AG08396 (cell line): ENCODE measurements at regions not wholly inside any gene's neighbourhood (a gene's known extent, or its start where the extent isn't known, plus 50 kb on each side); places are given as distances from the start of the nearest gene placed in this dataset.

Experiments used
- DNase-seq: peaks from one replicate; pipeline ENCODE4 v3.0.0; 2012; ENCODE audit warnings: low spot score, mixed read lengths

- no peak for DNase-seq
These were observed 1002.8 kb downstream of the NAALADL2 start for GRCh38 chr3:175861916-175862315.
